Activated naive CD8-positive, alpha-beta T cell treated with anti-CD3 and anti-CD28 coated beads, Interleukin-2, amount 50 U/mL, for 24 hours (primary cell): ENCODE measurements at regions not wholly inside any gene's neighbourhood (a gene's known extent, or its start where the extent isn't known, plus 50 kb on each side); places are given as distances from the start of the nearest gene placed in this dataset.

Source experiments
- ATAC-seq: fragments of 150-1000 bp; cut with Tn5 transposase; one replicate; pipeline ENCODE4 v1.10.0; 2021
- DNase-seq: peaks from one replicate; pipeline ENCODE4 v3.0.0; 2021
- H3K27ac Mint-ChIP-seq: one replicate; pipeline ENCODE4 v1.8.0; 2021; ENCODE audit warnings: mild to moderate bottlenecking, mixed read lengths
- H3K27me3 Mint-ChIP-seq: one replicate; pipeline ENCODE4 v1.8.0; 2021; ENCODE audit warnings: mixed read lengths
- H3K36me3 Mint-ChIP-seq: one replicate; pipeline ENCODE4 v1.8.0; 2021; ENCODE audit warnings: low read depth, mixed read lengths
- H3K4me1 Mint-ChIP-seq: one replicate; pipeline ENCODE4 v1.8.0; 2021; ENCODE audit warnings: mixed read lengths
- H3K4me3 Mint-ChIP-seq: one replicate; pipeline ENCODE4 v1.8.0; 2021; ENCODE audit warnings: mild to moderate bottlenecking, moderate library complexity, mixed read lengths
- H3K9me3 Mint-ChIP-seq: one replicate; pipeline ENCODE4 v1.8.0; 2021; ENCODE audit warnings: mixed read lengths

GRCh38 chr4:138765442-138765841, 250.1 kb upstream of the NOCT start:
- DNase-seq (no peak), ATAC-seq (no peak)
- H3K4me1 Mint-ChIP-seq: no peaks in the 10 kb centered on the region
- no peaks in the 10 kb centered on the region for H3K9me3 Mint-ChIP-seq
- no peaks in the 10 kb centered on the region for H3K36me3 Mint-ChIP-seq
- no peak overlapping the region for H3K4me3 Mint-ChIP-seq
- no peak overlapping the region for H3K27ac Mint-ChIP-seq
- peaks cover 2% of the 10 kb centered on the region for H3K27me3 Mint-ChIP-seq

DNA sequence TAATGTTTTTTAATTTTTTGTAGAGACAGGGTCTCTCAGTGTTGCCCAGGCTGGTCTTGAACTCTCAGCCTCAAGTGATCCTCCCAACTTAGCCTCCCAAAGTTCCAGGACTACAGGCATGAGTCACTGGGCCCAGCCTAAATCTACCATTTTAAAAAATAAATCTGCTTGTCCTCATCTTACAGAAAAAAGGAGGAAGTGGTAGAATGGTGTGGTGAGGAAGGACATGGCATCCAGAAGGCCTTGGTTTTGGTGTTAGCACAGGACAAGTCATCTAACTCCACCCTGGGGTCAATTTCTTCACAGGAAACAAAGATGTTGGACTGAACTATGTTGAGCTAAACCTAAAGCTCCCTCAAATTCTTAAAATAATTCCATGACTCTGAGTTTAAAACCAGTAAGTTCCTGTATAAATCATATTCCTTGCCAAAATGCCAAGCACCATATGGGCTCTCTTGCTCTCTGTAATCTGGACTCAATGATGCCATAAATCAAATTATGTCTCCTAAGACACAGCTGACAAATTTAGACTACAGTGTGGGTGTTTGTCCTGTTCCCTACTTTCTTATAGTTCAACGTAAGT, 253.9 kb upstream of the NOCT start:
- H3K9me3 Mint-ChIP-seq: no peaks in the 10 kb centered on the region
- no peak overlapping the region for H3K4me3 Mint-ChIP-seq
- peaks cover 2% of the 10 kb centered on the region for H3K27me3 Mint-ChIP-seq
- H3K27ac Mint-ChIP-seq: no peak overlapping the region
- ATAC-seq (no peak), DNase-seq (no peak)
- H3K4me1 Mint-ChIP-seq: no peaks in the 10 kb centered on the region
- H3K36me3 Mint-ChIP-seq: no peaks in the 10 kb centered on the region

GRCh38 chr4:138759554-138759902, 256.1 kb upstream of the NOCT start:
- Mint-ChIP-seq H3K4me1 (no peaks in the 10 kb centered on the region), H3K36me3 (no peaks in the 10 kb centered on the region), H3K4me3 (no peak overlapping the region), H3K27me3 (peaks cover 2% of the 10 kb centered on the region), H3K27ac (no peak overlapping the region), H3K9me3 (no peaks in the 10 kb centered on the region)
- no peak for DNase-seq
- ATAC-seq: no peak

DNA sequence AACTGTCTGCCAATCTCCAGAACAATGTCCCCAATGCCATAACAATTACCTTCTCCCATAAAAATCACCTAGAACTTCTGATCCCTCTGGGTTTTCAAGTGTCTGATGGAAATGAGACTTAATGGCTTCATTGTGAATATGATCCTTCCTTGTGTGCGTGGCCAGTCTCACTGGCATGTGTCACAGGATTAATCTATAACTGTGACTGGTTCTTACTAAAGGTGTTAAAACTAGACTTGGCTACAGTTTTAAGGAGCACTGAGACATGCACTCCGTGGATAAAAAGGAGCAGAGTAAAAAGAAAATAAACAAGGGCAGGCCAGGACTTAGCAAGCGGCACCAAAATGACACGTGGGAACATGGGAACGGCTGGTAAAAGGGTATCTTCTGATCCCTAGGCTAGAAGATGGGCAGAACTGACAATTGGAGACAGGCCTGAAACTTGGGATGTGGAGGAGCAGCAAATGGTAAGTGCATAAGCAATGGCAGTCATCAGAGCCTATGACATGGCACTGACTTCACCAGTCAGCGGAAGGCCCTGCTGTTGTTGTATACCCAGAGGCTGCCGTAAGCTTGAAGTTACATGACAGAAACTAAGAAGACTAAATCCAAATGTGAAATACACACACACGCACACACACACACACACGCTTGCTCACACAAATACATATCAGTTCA, 256.6 kb upstream of the NOCT start:
- Mint-ChIP-seq H3K36me3 (no peaks in the 10 kb centered on the region), H3K4me1 (no peaks in the 10 kb centered on the region), H3K27ac (no peak overlapping the region), H3K4me3 (no peak overlapping the region), H3K9me3 (peaks cover under 1% of the 10 kb centered on the region), H3K27me3 (peaks cover 2% of the 10 kb centered on the region)
- DNase-seq (no peak), ATAC-seq (no peak)

DNA sequence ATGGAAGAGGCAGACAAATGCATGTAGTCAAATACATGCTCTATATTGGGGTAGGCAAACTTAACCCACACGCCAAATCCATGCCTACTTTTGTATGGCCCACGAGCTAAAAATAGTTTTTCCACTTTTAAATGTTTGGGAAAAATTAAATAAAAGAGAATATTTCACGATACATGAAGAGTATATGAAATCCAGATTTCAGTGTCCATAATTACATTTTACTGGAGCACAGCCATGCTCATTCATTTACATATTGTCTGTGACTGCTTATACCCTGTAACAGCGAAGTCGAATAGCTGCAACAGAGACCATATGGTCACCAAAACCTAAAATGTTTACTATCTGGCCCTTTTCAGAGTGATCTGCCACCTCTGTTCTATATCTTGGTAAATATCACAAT, 257.4 kb upstream of the NOCT start:
- Mint-ChIP-seq H3K27ac (no peak overlapping the region), H3K9me3 (peaks cover 3% of the 10 kb centered on the region), H3K4me3 (no peak overlapping the region), H3K4me1 (no peaks in the 10 kb centered on the region), H3K36me3 (no peaks in the 10 kb centered on the region), H3K27me3 (no peaks in the 10 kb centered on the region)
- DNase-seq: no peak
- ATAC-seq: no peak

- H3K9me3 Mint-ChIP-seq: peaks cover 4% of the 10 kb centered on the region
- no peaks in the 10 kb centered on the region for H3K36me3 Mint-ChIP-seq
- DNase-seq (no peak), ATAC-seq (no peak)
- H3K27me3 Mint-ChIP-seq: no peaks in the 10 kb centered on the region
- H3K4me3 Mint-ChIP-seq: no peak overlapping the region
- H3K27ac Mint-ChIP-seq: no peak overlapping the region
- no peaks in the 10 kb centered on the region for H3K4me1 Mint-ChIP-seq
Measured at GRCh38 chr4:138757432-138757831, 258.1 kb upstream of the NOCT start.

DNA sequence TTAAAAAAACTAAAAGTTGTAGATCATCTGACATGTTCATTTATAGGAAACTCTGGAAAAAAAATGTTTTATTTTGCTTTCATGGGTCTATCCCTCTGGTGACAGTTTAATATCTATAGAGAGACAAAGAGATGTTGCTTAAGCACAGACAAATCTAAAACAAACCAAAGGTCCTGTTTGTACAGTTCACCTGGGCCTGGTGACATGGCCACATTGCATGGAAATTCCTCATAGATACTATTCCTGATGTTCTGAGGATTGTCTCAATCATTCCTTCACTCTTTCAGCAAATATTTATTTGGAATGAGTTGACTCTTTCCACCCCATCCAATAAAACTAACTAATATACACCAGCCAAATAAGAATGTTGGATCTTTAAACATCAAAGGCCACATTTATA, 259.1 kb upstream of the NOCT start:
- no peak for DNase-seq
- Mint-ChIP-seq H3K27ac (no peak overlapping the region), H3K9me3 (peaks cover 8% of the 10 kb centered on the region), H3K4me1 (no peaks in the 10 kb centered on the region), H3K4me3 (no peak overlapping the region), H3K36me3 (no peaks in the 10 kb centered on the region), H3K27me3 (peaks cover 1% of the 10 kb centered on the region)
- ATAC-seq: no peak

DNA sequence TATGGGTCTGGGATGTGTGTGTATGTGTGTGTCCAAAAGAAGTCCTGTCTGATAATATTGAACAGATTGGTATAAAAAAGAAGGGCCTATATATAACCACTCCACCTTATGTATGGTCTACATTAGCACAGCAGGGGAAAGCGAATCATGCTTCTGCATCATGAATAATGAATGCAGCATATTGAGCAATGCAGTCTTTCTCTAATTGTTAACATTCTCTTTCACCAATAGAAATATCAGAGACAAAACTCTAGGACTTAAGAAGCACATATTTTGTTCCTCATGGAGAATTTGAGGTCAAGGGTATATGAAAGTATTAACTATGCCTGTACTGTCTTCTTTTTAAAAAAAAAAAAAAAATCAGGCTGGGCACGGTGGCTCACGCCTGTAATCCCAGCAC, 264.3 kb upstream of the NOCT start:
- ATAC-seq (no peak), DNase-seq (no peak)
- Mint-ChIP-seq H3K4me1 (no peaks in the 10 kb centered on the region), H3K27ac (no peak overlapping the region), H3K27me3 (peaks cover 1% of the 10 kb centered on the region), H3K36me3 (no peaks in the 10 kb centered on the region), H3K4me3 (no peak overlapping the region), H3K9me3 (peaks cover 11% of the 10 kb centered on the region)

- Mint-ChIP-seq H3K27ac (no peak overlapping the region), H3K4me3 (no peak overlapping the region), H3K36me3 (no peaks in the 10 kb centered on the region), H3K27me3 (peaks cover 1% of the 10 kb centered on the region), H3K9me3 (peaks cover 11% of the 10 kb centered on the region), H3K4me1 (no peaks in the 10 kb centered on the region)
- DNase-seq (no peak), ATAC-seq (no peak)
Measured at GRCh38 chr4:138749303-138749702, 266.3 kb upstream of the NOCT start.

- Mint-ChIP-seq H3K27me3 (peaks cover 2% of the 10 kb centered on the region), H3K36me3 (peaks cover 2% of the 10 kb centered on the region), H3K4me1 (no peaks in the 10 kb centered on the region), H3K27ac (no peak overlapping the region), H3K9me3 (peaks cover 4% of the 10 kb centered on the region), H3K4me3 (no peak overlapping the region)
- DNase-seq (no peak), ATAC-seq (no peak)
Measured at GRCh38 chr4:138741766-138742377, 273.7 kb upstream of the NOCT start.

- peaks cover 2% of the 10 kb centered on the region for H3K27me3 Mint-ChIP-seq
- ATAC-seq: no peak
- no peak for DNase-seq
- H3K9me3 Mint-ChIP-seq: peaks cover 4% of the 10 kb centered on the region
- H3K4me1 Mint-ChIP-seq: no peaks in the 10 kb centered on the region
- no peak overlapping the region for H3K27ac Mint-ChIP-seq
- H3K4me3 Mint-ChIP-seq: no peak overlapping the region
- H3K36me3 Mint-ChIP-seq: peaks cover 2% of the 10 kb centered on the region
Measured at GRCh38 chr4:138740816-138741745, 274.5 kb upstream of the NOCT start.

DNA sequence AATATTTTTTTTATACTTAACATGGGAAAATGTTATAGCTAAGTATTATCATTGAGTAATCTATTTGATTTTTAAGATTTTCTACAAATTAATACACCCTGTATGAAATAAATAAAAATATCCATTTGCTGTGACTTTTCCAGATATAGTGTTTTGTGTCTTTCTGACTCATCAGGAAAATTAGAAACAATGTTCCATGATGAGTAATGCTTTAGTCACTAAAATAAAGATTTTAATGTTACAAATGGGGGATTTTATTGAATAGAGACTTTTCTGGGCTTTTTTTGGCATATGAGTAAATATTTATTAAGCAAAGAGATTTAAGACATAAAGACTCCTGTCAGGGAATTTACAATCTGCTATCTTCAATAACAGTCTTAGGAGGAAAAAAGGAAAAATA, 279.2 kb upstream of the NOCT start:
- DNase-seq: no peak
- Mint-ChIP-seq H3K27me3 (peaks cover 2% of the 10 kb centered on the region), H3K4me1 (no peaks in the 10 kb centered on the region), H3K9me3 (peaks cover 4% of the 10 kb centered on the region), H3K27ac (no peak overlapping the region), H3K36me3 (peaks cover 2% of the 10 kb centered on the region), H3K4me3 (no peak overlapping the region)
- no peak for ATAC-seq

- no peak for DNase-seq
- Mint-ChIP-seq H3K9me3 (no peaks in the 10 kb centered on the region), H3K36me3 (no peaks in the 10 kb centered on the region), H3K4me1 (no peaks in the 10 kb centered on the region), H3K27me3 (no peaks in the 10 kb centered on the region), H3K4me3 (no peak overlapping the region), H3K27ac (no peak overlapping the region)
- ATAC-seq: no peak
Measured at GRCh38 chr4:138734746-138735145, 280.8 kb upstream of the NOCT start.

DNA sequence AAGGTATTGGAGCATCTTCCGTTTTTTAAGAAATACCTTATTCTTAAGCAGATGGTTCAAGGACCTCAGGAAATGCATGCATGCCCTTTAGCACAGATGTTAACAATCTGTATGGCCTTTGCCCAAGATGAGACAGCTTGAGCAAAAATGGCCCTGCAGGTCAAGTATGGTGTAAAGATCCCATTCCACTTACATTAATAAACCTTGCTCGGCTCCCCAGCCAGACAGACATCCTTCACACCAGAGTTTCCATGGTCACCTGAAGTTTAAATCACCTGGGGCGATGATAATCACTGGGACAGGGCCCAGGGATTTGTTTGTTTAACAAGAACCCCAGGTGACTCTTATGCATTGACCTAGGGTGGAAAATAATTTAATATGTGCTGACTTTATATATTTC, 287.0 kb upstream of the NOCT start:
- H3K9me3 Mint-ChIP-seq: no peaks in the 10 kb centered on the region
- no peaks in the 10 kb centered on the region for H3K27me3 Mint-ChIP-seq
- no peaks in the 10 kb centered on the region for H3K4me1 Mint-ChIP-seq
- H3K36me3 Mint-ChIP-seq: no peaks in the 10 kb centered on the region
- DNase-seq (no peak), ATAC-seq (no peak)
- H3K4me3 Mint-ChIP-seq: no peak overlapping the region
- H3K27ac Mint-ChIP-seq: no peak overlapping the region

DNA sequence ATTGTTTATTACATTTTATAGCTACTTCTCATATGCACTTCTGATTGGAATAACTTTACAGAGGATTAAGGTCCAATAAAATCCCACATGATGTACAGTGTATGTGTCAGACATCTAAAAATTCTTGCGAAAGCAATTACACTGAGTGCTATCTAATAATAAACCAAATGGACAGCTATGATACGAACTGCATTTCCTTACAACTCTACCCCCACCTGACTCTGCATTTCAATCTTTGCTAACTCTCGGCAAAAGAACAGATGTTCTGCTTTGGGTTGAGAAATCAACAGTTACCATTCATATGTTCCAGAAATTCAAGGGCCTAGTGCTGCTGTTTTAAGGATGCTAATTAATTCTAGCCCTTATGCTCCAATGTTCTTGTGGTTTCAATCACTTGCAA, 287.9 kb upstream of the NOCT start:
- no peak overlapping the region for H3K27ac Mint-ChIP-seq
- no peaks in the 10 kb centered on the region for H3K4me1 Mint-ChIP-seq
- ATAC-seq: no peak
- no peaks in the 10 kb centered on the region for H3K27me3 Mint-ChIP-seq
- no peaks in the 10 kb centered on the region for H3K36me3 Mint-ChIP-seq
- H3K9me3 Mint-ChIP-seq: no peaks in the 10 kb centered on the region
- no peak for DNase-seq
- no peak overlapping the region for H3K4me3 Mint-ChIP-seq
